ENCODE measurements at regions not wholly inside any gene's neighbourhood (a gene's known extent, or its start where the extent isn't known, plus 50 kb on each side); places are given as distances from the start of the nearest gene placed in this dataset.

DNA sequence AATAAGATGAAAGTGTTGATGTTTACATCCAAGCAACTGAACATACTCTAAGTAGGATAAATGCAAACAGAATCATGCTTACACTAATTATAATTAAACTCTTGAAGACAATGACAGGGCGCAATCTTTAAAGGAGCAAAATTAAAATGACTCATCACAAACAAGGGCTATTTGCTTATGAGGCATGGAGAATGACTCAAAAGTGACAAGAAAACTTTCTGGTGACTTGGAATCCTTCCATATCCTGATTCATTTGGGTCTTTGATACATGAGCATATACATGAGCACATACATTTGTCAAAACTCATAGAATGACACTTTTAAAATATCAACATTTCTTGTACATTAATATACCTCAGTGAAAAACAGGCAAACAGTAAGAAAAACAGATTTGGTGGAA, 1632.3 kb downstream of the KCNT2 start:
- TF ChIP-seq, protein P1, sequence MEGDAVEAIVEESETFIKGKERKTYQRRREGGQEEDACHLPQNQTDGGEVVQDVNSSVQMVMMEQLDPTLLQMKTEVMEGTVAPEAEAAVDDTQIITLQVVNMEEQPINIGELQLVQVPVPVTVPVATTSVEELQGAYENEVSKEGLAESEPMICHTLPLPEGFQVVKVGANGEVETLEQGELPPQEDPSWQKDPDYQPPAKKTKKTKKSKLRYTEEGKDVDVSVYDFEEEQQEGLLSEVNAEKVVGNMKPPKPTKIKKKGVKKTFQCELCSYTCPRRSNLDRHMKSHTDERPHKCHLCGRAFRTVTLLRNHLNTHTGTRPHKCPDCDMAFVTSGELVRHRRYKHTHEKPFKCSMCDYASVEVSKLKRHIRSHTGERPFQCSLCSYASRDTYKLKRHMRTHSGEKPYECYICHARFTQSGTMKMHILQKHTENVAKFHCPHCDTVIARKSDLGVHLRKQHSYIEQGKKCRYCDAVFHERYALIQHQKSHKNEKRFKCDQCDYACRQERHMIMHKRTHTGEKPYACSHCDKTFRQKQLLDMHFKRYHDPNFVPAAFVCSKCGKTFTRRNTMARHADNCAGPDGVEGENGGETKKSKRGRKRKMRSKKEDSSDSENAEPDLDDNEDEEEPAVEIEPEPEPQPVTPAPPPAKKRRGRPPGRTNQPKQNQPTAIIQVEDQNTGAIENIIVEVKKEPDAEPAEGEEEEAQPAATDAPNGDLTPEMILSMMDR (IDR thresholded peaks at IDR 0.05) = no peak
- TF ChIP-seq POLR2A (IDR thresholded peaks at IDR 0.05) = no peak

Measured in thyroid gland (tissue), 4 donors.